MCF 10A (cell line): ENCODE measurements at regions not wholly inside any gene's neighbourhood (a gene's known extent, or its start where the extent isn't known, plus 50 kb on each side); places are given as distances from the start of the nearest gene placed in this dataset.

Source experiments
- BruUV-seq: library from RNA; stranded (reverse); fragments of 400-500 nt; replicated peaks from 2 replicates; lab custom pipeline; 2021; lab: Mats Ljungman, UMichigan
- CTCF ChIA-PET: fragments of 300-600 bp; sonication (Branson Sonifier 250); formaldehyde crosslinking; extraction: SDS; loops from one replicate; lab custom pipeline; 2021; ENCODE audit warnings: antibody characterized with exemption, inconsistent platforms; lab: Yijun Ruan, JAX
- POLR2A ChIA-PET: fragments of 300-600, 350-650 bp; sonication (Branson Sonifier 250); formaldehyde crosslinking; extraction: SDS; loops from one replicate; lab custom pipeline; 2020; ENCODE audit warnings: antibody characterized with exemption, inconsistent platforms; lab: Yijun Ruan, JAX
- DNase-seq: peaks from one replicate; pipeline ENCODE4 v3.0.0-alpha.2; 2018; ENCODE audit not compliant: unreplicated experiment
- H3K27ac Mint-ChIP-seq: one replicate; pipeline ENCODE4 v1.8.0; 2022; ENCODE audit warnings: mild to moderate bottlenecking, low read depth, mixed read lengths; ENCODE audit not compliant: unreplicated experiment
- H3K27me3 Mint-ChIP-seq: one replicate; pipeline ENCODE4 v1.8.0; 2022; ENCODE audit warnings: mixed read lengths; ENCODE audit not compliant: insufficient read depth, unreplicated experiment
- H3K36me3 Mint-ChIP-seq: one replicate; pipeline ENCODE4 v1.8.0; 2022; ENCODE audit warnings: mild to moderate bottlenecking, moderate library complexity, mixed read lengths; ENCODE audit not compliant: insufficient read depth, unreplicated experiment
- H3K4me1 Mint-ChIP-seq: one replicate; pipeline ENCODE4 v1.8.0; 2022; ENCODE audit warnings: mixed read lengths; ENCODE audit not compliant: insufficient read depth, unreplicated experiment
- H3K4me3 Mint-ChIP-seq: one replicate; pipeline ENCODE4 v1.8.0; 2022; ENCODE audit warnings: mild to moderate bottlenecking, moderate library complexity, mixed read lengths; ENCODE audit not compliant: unreplicated experiment
- H3K9me3 Mint-ChIP-seq: one replicate; pipeline ENCODE4 v1.8.0; 2022; ENCODE audit warnings: mixed read lengths; ENCODE audit not compliant: unreplicated experiment
- intact Hi-C: fragments of 100-400 bp; cut with micrococcal nuclease; formaldehyde crosslinking; loops from 2 replicates; pipeline ENCODE4 v1.14.1; 2022
- TF ChIP-seq, protein P1 (sequence below): fragments of 200-600 bp; IDR thresholded peaks from one replicate; pipeline ENCODE4 v1.8.0; 2022; ENCODE audit warnings: antibody characterized with exemption, mild to moderate bottlenecking; ENCODE audit not compliant: unreplicated experiment

DNA sequence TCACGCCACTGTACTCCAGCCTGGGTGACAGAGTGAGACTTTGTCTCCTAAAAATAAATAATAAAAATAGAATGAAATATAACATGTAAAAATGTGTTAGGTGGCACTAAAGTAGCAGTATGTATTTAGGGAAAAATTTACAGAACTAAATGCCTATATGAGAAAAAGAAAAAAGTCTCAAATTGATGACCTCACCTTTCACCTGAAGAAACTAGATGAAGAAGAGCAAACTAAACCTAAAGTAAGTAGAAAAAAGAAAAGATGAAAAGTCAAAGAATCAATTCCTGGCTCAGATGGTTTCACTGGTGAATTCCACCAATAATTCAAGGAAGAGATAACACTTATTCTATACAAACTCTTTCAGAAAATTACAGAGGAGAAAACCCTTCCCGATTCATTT lies 106.5 kb upstream of the NANOS1 start:
- no TSS peak for BruUV-seq
- POLR2A ChIA-PET = interaction anchor here (0.6 to 1.1 kb wide), 2 partner anchors 11 to 764 kb away, joined by 3 to 5 read pairs; no protein-coding TSS in a partner anchor

DNA sequence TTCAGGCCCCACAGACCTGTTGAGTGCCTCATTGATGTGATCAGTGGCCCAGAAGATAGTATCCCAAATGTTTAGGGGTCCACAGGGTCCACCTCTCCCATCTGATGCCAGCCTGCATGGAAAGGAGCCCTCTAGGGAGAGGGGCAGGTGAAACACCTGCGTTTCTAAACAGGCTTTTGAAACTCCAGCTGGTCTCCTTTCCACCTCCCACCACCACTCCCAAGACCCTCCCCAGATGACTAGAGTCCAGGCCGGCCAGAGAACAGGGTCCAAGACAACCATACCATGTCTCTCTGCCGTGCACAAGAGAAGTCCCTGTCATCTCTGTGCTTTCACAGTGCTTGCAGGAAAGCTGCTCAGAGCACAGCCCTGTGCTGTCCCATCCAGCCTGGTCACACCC lies 105.0 kb upstream of the NANOS1 start:
- no peak for DNase-seq
- no TSS peak for BruUV-seq
- no peak overlapping the region for H3K4me3 Mint-ChIP-seq
- H3K36me3 Mint-ChIP-seq = peaks cover 4% of the 10 kb centered on the region
- ChIA-PET POLR2A (no interaction called here), CTCF (no interaction called here)
- no peaks in the 10 kb centered on the region for H3K27me3 Mint-ChIP-seq
- TF ChIP-seq, protein P1, sequence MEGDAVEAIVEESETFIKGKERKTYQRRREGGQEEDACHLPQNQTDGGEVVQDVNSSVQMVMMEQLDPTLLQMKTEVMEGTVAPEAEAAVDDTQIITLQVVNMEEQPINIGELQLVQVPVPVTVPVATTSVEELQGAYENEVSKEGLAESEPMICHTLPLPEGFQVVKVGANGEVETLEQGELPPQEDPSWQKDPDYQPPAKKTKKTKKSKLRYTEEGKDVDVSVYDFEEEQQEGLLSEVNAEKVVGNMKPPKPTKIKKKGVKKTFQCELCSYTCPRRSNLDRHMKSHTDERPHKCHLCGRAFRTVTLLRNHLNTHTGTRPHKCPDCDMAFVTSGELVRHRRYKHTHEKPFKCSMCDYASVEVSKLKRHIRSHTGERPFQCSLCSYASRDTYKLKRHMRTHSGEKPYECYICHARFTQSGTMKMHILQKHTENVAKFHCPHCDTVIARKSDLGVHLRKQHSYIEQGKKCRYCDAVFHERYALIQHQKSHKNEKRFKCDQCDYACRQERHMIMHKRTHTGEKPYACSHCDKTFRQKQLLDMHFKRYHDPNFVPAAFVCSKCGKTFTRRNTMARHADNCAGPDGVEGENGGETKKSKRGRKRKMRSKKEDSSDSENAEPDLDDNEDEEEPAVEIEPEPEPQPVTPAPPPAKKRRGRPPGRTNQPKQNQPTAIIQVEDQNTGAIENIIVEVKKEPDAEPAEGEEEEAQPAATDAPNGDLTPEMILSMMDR = no peak
- peaks cover 14% of the 10 kb centered on the region for H3K4me1 Mint-ChIP-seq
- no peaks in the 10 kb centered on the region for H3K9me3 Mint-ChIP-seq
- intact Hi-C loops = no loop called here
- no peak overlapping the region for H3K27ac Mint-ChIP-seq

More for the DNA sequence above, 106.5 kb upstream of the NANOS1 start:
- H3K27ac Mint-ChIP-seq = no peak overlapping the region
- H3K9me3 Mint-ChIP-seq = no peaks in the 10 kb centered on the region
- intact Hi-C loops = no loop called here
- H3K36me3 Mint-ChIP-seq = peaks cover 4% of the 10 kb centered on the region
- TF ChIP-seq, protein P1 = no peak
- H3K4me3 Mint-ChIP-seq = no peak overlapping the region
- H3K4me1 Mint-ChIP-seq = peaks cover 14% of the 10 kb centered on the region
- CTCF ChIA-PET = no interaction called here
- no peaks in the 10 kb centered on the region for H3K27me3 Mint-ChIP-seq
- DNase-seq = no peak

DNA sequence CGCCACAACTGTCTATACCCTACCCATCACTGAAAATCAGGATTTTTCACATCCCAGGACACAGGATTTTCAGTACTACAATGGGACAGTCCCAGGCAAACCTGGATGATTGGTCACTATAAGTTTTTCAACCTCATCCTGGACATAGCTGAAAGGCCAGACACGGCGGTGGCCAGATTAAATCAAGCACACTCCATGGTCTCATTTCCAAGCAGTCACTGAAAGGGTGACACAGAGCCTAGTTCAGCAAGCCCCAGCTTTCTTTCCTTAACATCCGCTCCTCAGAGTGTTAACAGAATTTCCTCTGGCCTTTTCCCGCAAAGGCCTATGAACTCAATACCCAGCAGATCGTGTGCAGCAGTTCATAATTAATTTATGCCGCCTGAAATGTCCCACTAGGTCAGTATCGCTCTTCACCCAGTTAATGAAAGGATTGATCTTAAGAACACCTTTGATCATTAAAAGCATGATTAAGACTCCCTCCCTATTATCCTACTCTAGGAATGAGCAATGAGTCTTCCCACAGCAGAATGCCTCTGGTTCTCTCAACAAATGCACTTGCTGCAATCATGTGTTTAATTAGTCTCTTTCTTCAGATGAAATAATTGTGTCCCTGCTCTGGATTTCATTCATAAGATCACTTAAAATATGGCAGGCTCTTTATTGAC lies 104.0 kb upstream of the NANOS1 start:
- TF ChIP-seq, protein P1 = no peak
- Mint-ChIP-seq H3K4me3 (no peak overlapping the region), H3K9me3 (peaks cover 7% of the 10 kb centered on the region), H3K4me1 (peaks cover 14% of the 10 kb centered on the region), H3K36me3 (peaks cover 4% of the 10 kb centered on the region), H3K27ac (no peak overlapping the region), H3K27me3 (no peaks in the 10 kb centered on the region)
- no peak for DNase-seq
- CTCF ChIA-PET = interaction anchor here (0.6 to 0.9 kb wide), 2 partner anchors 58 to 67 kb away, joined by 3 read pairs; no protein-coding TSS in a partner anchor
- BruUV-seq = no TSS peak
- intact Hi-C loops = no loop called here
- POLR2A ChIA-PET = no interaction called here

DNA sequence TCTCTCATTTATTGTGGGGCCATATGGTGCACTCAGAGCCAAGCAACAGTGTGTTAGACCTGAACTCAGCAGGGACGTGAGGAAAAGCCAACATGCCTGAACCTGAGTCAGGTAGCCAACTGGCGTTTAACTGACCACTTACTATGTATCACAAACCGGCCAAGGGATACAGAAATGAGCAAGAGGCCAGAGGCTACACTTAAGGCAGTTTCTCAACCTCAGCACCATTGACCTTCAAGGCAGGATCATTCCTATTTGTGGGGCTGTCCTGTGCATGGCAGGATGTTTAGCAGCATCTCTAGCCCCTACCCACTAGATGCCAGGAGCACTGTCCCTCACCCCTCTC lies 103.5 kb upstream of the NANOS1 start:
- Mint-ChIP-seq H3K27ac (no peak overlapping the region), H3K36me3 (peaks cover 4% of the 10 kb centered on the region), H3K9me3 (peaks cover 12% of the 10 kb centered on the region), H3K27me3 (no peaks in the 10 kb centered on the region), H3K4me1 (peaks cover 14% of the 10 kb centered on the region), H3K4me3 (no peak overlapping the region)
- intact Hi-C loops = no loop called here
- TF ChIP-seq, protein P1 = no peak
- no TSS peak for BruUV-seq
- DNase-seq = no peak
- CTCF ChIA-PET = interaction anchor here (0.6 to 0.9 kb wide), 2 partner anchors 57 to 66 kb away, joined by 3 read pairs; no protein-coding TSS in a partner anchor
- POLR2A ChIA-PET = no interaction called here
